Putamen (tissue), 1 donor: ENCODE measurements at regions not wholly inside any gene's neighbourhood (a gene's known extent, or its start where the extent isn't known, plus 50 kb on each side); places are given as distances from the start of the nearest gene placed in this dataset.
"Not testable (repeated sequence)": the region's sequence is repeated elsewhere in the genome, so short reads cannot be mapped to it uniquely, and the experiment has no call there.

Experiments
- DNase-seq: peaks from one replicate; pipeline ENCODE4 v3.0.0-alpha.2; 2016; ENCODE audit warnings: low spot score

DNA sequence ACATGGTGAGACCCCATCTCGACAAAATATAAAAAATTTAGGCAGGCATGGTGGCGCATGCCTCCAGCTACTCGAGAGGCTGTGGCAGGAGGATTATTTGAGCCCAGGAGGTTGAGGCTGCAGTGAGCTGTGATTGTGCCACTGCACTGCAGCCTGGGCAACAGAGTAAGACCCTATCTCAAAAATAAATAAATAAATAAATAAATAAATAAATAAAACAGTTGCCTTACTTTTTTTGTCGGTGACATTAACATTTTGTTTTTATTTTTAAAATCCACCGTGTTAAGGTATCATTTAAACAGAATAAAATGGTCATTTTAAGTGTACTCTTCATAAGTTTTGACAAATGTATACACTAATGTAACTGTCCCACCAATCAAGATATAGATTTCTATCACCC, 57.0 kb downstream of the RASL11A start:
- no peak for DNase-seq

DNA sequence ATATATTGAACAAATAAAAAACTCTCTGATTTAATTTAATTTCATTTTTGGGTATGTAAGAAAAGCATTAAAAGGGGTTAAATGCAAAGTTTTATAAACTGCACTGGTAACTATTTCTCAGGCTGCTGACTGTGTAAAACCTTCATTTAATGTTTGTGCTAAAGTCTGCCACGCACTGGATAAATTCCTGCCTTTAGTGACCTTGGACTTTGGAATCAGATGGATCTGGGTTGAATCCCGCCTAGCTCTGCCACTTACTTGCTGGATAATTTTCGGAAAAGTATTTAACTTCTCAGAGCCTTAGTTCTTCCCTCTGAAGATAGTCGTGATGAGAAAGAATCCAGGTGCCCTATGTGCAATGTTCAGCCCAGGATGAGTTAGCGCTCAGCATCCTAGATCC, 58.6 kb downstream of the RASL11A start:
- no peak for DNase-seq

DNA sequence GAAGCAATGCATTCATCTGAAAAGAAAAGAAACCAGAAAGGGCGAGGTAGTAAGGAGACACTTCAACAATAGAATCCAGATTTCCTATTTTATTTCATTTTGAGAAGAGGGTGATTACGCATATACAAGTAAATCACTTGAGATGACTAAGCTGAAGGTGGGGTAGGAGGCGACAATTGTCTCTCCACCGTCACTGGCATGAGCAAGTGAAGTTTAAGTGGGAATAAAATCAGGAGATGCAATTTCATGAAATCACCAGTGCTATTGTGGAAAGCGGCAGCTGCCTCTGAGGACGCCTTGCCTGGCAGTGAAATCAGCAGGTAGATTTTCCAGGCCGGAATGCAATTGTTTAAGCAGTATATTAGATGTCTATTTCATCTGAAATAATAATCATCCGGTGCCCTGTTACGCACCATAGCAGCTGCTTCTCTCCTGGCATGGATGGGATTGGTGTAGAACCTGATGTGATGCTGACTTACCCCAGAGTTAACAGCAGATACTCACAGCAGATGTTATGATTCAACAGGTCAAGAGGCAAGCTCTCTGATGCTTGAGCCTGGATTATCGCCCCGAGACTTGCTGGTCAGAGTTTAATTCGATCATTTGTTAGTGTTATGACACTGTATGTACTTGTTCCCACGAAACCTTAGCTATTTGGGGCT, 64.3 kb downstream of the RASL11A start:
- peak; percentile 58 for DNase-seq

DNA sequence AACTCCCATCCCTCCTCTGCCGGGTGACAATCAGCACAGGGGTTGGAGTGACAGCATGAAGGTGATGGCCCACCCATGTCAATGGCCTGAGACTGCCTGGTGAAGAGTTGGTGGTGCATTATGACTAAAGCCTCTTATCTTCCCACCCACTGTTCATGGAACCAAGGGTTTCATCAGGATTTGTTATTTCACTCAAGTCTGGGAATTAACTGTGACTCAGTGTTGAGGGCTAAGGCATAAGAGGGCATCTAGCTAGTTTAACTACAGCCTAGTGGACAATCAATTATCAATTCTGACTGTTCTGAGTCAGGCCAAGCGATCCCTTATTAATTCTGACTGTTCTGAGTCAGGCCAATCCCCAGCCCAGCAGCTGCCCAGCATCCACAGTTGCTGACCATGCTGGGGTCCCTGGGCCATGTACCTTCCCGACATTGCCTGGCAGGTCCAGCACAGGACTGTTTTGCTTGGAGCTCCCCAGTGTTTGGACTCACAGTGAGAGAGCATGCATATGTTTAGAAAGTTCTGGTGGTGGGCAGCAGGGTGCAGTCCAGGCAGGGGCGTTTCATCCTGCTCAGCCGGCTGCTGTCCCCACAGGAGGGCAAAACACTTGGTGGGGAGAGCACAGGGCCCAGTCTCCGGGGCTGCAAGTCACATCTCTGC, 65.5 kb downstream of the RASL11A start:
- DNase-seq, result no peak

DNA sequence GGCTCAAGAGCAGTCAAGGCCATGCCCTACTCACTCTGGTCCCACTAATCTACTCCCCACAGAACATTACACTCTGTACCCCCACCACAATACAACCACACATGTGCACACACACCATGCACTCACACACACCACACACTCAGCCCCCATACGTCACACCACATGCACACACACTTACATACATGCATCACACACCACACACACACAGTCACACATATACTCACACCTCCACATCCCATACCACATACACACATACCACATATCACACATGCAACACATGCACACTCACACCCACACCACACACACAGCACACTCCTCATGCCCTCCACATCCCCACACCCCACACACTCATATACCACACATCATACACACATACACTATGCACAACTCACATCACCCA, 67.6 kb downstream of the RASL11A start:
- DNase-seq, result no peak

DNA sequence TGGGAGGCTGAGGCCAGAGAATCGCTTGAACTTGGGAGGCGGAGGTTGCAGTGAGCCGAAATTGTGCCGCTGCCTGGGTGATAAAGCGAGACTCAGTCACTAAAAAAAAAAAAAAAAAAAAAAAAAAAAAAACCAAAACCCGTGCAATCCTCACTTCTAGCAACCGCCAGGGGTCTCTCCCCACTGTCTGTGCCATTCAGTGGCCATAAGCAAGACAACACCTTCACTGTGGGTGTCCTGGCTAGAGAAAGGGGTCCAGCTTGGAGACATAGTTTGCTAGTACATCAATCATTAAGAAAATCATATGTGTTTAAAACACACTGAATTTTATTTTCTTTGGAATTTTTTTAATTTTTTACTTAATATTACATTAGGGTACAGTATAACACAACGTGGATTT, 68.2 kb downstream of the RASL11A start:
- no peak for DNase-seq

DNA sequence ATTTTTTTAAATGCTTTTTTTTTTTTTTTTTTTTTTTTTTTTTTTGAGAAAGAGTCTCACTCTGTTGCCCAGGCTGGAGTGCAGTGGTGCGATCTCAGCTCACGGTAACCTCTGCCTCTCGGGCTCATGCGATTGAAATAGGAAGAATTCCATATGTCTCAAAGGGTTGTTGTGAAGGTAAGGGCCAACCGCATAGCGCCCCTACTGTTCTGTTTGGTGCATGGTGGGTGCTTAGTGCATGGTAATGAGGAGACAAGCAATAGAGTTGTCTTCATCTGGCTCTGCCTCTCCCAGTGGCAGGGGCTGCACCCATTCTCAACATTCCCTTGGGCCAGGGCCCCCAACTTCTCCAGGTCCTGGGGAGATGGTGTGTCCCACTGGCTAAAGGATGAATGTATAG, 68.7 kb downstream of the RASL11A start:
- DNase-seq, result no peak

DNA sequence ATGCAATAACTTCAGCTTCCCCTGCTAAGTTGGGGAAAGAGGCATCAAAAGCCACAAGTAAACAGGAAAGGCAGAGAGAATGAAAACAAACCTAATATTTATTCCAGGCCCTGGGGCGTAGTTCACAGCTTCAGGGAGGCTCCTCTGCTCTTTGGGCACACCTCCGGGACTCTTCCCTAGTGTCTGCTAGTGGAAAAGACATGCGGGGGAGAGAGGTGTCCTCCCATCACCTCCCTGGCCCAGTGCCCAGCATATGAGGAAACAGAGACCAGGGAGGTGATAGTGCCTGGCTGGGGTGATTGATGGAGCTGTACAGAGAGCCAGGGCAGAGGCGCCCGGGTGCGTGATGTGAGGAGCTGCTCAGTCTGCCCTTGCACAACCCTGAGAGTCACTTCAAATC, 71.0 kb downstream of the RASL11A start:
- DNase-seq, result no peak

DNA sequence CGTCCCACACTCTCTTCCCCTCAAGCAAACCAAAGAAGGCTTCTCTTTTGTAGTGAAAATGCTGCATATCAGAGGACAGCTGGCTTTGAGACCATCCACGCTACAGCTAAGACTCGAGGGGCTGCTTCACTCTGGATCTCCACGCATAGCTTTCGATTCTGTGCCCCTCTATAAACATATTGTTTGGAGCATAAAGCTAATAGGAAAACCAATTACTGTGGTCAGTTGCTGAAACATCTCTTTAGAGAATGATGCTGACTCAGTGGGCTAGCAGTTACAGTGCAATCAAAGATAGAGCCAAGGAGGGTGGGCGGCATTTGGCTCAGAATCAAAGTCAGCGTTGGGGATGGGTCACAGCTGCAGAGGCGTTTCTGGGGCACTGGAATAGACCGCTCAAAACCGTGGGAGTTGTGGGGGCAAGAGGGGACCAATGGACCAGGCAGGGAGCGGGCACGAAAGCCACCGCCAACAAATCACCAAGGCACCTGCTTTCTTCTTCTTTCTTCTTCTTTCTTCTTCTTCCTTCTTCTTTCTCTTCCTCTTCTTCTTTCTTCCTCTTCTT, 76.7 kb downstream of the RASL11A start:
- DNase-seq, result no peak

DNA sequence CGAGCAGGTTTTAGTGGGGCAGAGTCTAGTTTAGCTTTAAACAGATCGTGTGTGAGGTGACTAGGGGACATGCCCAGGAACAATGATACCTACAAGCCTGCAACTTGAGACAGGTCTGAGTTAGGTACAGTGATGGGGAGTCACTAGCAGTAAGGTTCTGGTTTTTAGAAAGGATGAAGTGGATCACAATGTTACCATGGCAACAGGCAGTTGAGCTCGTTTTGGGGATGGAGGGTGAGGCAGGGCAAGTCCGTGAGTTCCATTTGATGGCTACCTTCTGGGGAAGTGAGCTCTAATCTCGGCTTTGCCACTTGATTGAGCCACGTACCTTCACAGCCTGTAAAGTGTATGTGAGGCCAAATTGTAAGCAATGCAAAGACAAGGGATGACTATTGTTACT, 76.0 kb upstream of the GTF3A start:
- DNase-seq, result no peak

DNA sequence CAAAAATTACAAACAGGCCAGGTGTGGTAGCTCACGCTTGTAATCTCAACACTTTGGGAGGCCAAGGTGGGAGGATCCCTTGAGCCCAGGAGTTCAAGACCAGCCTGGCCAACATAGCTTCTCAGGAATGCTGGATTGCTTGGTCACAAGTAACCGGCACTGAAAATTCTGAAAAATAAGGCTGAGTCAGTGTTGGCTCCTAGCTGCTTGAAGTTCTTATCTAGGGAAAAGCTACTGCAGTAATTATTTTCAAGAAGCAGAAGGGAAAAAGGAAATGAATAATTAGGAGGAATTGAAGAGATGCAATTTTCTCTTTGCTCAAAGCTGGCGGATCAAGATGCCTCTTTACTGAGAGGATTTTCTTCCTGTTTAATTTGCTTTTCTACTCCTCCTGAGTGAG, 75.0 kb upstream of the GTF3A start:
- DNase-seq, result no peak

DNA sequence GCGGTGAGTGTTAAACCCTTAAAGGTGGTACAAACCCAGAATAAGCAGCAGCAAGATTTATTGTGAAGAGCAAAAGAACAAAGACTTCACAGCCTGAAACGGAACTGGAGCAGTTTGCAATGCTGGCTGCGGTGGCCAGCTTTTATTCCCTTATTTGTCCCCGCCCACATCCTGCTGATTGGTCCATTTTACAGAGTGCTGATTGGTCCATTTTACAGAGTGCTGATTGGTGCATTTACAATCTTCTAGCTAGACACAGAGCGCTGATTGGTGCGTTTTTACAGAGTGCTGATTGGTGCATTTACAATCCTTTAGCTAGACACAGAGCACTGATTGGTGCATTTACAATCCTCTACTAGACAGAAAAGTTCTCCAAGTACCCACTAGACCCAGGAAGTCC, 73.6 kb upstream of the GTF3A start:
- not testable (repeated sequence) for DNase-seq

DNA sequence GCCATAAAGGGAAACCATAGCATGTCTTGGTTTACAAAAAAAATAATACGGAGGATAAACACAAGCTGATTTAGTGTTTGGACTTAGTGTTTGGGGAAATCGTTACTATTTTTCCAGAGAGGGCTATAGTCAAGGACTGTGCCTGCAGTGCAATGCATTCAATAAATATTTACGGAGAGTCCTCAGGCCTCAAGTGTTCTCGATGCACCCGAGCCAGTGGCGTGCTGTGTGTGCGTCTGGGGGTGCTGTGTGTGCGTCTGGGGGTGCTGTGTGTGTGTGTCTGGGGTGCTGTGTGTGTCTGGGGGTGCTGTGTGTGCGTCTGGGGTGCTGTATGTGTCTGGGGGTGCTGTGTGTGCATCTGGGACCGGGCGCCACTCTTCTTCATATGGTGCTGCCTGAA, 71.7 kb upstream of the GTF3A start:
- no peak for DNase-seq

DNA sequence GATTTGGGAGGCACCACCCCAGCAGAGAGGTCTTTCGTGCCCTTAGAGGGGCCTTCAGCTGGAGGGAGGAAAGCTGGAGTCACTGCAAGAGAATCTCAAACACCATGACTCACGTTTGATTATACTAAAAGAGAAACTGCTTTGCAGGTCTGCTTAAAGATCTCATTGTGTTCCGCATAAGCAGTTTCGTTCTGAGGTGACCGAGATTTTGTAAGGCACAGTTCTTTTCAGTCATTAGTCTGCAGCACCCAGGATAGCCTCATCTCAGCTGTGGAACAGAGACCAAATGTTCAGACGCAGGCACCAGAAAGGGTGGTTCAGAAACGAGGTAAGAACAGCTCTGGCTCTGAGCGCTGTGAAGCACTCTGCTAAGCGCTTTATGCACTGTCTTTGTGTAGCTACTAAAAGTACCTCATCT, 71.2 kb upstream of the GTF3A start:
- DNase-seq, result no peak

DNA sequence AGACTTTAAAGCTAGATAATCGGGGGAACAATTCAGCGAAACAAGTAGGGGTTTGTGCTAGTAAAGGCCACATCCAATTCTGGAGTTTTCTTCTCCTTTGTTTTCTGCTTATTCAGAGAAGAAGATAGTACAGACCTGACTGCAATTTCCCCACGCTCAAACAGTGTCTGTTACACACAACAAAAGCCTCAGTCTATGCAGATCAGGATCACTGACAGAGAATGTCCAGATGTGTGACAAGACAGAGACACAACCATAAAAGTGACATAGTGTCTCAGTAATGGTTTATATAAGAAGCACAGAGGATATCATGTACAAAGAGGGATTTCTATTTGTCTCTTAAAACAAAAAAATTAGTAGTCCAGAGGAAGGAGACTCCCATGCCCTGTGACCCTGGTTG, 70.7 kb upstream of the GTF3A start:
- no peak for DNase-seq

DNA sequence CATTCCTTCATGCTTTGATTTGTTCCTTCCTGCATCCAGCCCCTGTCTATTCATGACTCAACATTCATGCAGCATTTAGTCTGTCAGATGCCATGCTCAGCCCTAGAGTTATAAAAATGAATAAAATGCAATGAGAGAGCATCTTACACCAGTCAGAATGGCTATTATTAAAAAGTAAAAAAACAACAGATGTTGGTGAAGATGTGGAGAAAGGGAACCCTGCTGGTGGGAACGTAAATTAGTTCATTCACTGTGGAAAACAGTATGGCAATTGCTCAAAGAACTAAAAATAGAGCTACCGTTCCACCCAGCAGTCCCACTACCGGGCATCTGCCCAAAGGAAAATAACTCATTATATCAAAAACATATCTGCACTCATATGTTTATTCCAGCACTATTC, 70.0 kb upstream of the GTF3A start:
- no peak for DNase-seq

DNA sequence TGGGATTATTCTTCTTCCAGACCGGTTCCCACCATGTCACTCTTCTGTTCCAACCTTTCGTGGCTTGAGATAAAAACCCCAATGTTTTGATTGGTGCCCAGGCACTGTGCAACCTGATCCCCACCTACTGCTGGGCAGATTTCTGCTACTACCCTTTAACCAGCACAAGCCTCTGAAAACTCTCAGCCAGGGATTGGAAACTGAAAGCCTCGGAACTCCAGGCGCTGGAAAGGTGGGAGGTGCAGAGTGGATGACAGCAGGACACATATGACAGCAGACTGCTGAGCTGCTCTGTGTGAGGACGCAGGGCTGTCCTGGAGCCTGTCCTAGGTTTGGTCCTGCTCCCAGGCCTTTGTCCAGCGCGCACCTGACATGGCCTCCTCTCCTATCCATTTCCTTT, 68.5 kb upstream of the GTF3A start:
- no peak for DNase-seq

DNA sequence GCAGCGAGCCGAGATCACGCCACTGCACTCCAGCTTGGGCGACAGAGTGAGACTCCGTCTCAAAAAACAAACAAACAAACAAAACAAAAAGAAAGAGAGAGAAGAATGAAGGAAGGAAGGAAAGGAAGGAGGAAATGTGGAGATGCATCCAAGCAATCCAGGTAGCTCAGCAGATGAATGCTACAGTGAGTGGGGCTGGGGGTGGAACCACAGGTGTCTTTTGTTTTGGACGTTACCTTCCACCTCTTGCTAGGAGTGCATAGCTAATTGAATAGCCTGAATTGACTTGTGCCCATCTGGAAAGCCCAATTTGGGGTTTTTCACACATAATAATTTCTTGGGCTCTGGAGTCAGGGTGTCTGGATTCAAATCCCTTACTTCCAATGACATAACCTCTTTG, 66.0 kb upstream of the GTF3A start:
- DNase-seq, result no peak

DNA sequence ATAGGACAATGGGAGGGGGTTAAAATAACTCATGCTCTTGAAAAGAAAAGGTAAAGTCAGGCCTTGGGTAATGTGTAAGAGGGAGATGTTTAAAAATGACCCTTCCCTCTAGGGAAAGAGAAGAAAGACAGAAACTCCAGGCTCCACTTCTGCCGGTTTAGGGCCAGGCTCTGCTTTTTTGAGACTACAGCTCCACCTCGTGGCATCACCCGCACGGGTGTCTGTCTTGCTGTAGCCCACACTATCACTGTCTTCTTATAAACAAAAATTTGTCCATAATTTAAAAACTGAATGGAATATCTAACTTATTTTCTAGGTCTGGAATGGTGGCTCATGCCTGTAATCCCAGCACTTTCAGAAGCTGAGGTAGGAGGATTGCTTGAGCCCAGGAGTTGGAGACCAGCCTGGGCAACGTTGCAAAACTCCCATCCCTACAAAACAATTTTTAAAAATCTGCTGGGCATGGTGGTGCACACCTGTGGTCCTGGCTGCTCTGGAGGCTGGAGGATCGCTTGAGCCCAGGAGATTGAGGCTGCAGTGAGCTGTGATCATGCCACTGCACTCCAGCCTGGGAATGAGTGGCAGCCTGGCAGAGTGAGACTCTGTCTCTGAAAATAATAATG, 65.1 kb upstream of the GTF3A start:
- DNase-seq, result peak; percentile 69

DNA sequence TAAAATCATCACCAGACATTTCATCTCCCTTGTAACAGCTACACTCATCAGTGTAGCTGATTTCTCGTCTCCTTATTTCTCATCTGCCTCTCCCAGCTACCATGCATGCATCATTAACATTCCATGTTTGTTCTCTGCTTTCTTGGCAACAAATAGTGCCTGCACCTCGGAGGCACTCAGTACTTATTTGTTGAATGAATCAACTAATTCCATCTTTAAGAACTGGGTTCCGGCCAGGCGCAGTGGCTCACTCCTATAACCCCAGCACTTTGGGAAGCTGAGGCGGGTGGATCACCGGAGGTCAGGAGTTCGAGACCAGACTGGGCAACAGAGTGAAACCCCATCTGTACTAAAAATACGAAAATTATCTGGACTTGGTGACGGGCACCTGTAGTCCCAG, 63.9 kb upstream of the GTF3A start:
- DNase-seq, result no peak

DNA sequence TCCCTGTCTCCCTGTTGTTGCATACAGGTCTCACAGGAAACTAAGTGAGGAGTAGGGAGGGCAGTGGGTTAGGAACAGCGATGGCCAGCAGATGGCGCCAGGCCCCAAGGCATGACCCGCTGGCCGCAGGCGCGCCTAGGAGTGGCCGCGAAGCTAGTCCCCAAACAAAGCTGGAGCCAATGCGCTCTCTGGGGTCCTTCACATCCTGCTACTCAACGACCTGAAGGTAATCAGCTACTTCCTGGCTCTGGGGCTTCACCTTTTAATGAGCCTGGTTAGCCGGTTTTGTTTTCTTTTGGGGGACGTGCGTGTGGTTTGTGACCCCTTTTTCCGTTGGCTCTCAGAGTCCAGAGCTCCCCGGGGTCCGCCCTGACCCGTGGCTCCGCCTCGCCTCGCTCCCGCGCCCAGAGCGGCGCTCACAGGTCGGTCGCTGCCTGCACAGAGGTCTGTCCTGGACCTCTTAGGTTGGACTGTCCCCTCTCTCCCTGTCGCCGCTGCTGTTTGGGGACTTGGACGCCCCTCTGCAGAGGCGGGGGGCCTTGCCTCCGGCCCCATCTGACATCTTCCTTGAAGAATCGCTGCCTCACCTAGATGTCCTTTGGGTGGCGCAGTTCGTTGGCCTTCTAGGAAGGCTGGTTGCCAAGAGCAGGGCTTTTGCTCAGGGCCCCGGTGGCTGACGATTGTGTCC, 62.2 kb upstream of the GTF3A start:
- DNase-seq, result peak; percentile 69

DNA sequence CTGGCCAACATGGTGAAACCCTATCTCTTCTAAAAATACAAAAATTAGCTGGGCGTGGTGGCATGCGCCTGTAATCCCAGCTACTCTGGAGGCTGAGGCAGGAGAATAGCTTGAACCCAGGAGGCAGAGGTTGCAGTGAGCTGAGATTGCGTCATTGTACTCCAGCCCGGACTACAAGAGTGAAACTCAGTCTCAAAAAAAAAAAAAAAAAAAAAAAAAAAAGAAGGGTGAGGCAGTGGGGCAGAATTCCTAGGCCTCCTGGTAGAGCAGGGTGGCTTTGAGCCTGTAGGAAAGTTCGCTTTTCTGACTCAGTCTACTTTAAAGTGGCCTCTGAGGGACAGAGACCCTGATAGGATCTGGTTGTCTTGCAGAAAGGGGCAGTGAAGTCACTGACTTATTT, 60.8 kb upstream of the GTF3A start:
- not testable (repeated sequence) for DNase-seq

DNA sequence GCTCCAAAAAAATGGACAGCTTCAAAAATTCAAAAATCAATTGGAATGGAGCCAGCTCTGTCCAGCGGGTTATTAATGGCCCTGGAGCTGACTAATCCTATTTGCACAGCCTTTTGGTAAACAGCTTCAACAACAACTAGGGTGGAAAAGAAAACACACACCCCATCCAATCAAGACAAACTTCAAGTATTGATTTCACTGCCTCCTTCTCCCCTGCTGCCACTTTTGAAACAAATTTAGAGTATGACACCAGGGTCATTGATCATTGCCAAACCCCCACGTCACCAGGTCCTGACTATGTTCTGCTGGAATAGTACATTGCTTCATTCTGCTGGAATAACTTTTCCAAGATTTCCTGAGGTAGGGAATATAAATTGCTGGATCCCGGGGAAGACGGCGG, 56.8 kb upstream of the GTF3A start:
- no peak for DNase-seq
